H9 (cell line): ENCODE measurements at regions not wholly inside any gene's neighbourhood (a gene's known extent, or its start where the extent isn't known, plus 50 kb on each side); places are given as distances from the start of the nearest gene placed in this dataset.

Experiments used
- DNase-seq: peaks from one replicate; pipeline ENCODE4 v3.0.0-alpha.2; 2017
- H2AFZ ChIP-seq: one replicate; pipeline ENCODE4 v1.6.1; 2013; ENCODE audit warnings: mild to moderate bottlenecking, low read length, control low read depth, moderate library complexity
- H2AK5ac ChIP-seq: 2 replicates; pipeline ENCODE4 v1.6.1; 2013; ENCODE audit warnings: low read length, control low read depth, mixed read lengths; ENCODE audit not compliant: insufficient read length
- H2BK120ac ChIP-seq: one replicate; pipeline ENCODE4 v1.6.1; 2013; ENCODE audit warnings: low read depth, mild to moderate bottlenecking, low read length, control low read depth, inconsistent platforms; ENCODE audit not compliant: poor library complexity, severe bottlenecking
- H2BK12ac ChIP-seq: 2 replicates; pipeline ENCODE4 v1.6.1; 2013; ENCODE audit warnings: low read length, control low read depth, mixed read lengths, low read depth; ENCODE audit not compliant: insufficient read length
- H2BK15ac ChIP-seq: 2 replicates; pipeline ENCODE4 v1.6.1; 2013; ENCODE audit warnings: low read depth, low read length, control low read depth
- H2BK20ac ChIP-seq: one replicate; pipeline ENCODE4 v1.6.1; 2013; ENCODE audit warnings: low read depth, mild to moderate bottlenecking, low read length, control low read depth, inconsistent platforms; ENCODE audit not compliant: poor library complexity, severe bottlenecking
- H2BK5ac ChIP-seq: 2 replicates; pipeline ENCODE4 v1.6.1; 2013; ENCODE audit warnings: low read length, control low read depth, mixed read lengths; ENCODE audit not compliant: insufficient read length
- H3K14ac ChIP-seq: 2 replicates; pipeline ENCODE4 v1.6.1; 2013; ENCODE audit warnings: low read length, control low read depth; ENCODE audit not compliant: insufficient read depth
- H3K18ac ChIP-seq: 2 replicates; pipeline ENCODE4 v1.6.1; 2013; ENCODE audit warnings: low read depth, mild to moderate bottlenecking, mixed read lengths, low read length, control low read depth; ENCODE audit not compliant: insufficient read length
- H3K23ac ChIP-seq: 2 replicates; pipeline ENCODE4 v1.6.1; 2013; ENCODE audit warnings: low read length, control low read depth, mixed read lengths, low read depth; ENCODE audit not compliant: insufficient read length
- H3K23me2 ChIP-seq: 2 replicates; pipeline ENCODE4 v1.6.1; 2013; ENCODE audit warnings: low read depth, mild to moderate bottlenecking, mixed read lengths, low read length, control low read depth; ENCODE audit not compliant: insufficient read length, poor library complexity, severe bottlenecking
- H3K27ac ChIP-seq: 2 replicates; pipeline ENCODE4 v1.5.1; 2013; ENCODE audit warnings: low read length, control low read depth, mixed read lengths, low read depth; ENCODE audit not compliant: insufficient read length
- H3K27me3 ChIP-seq: 2 replicates; pipeline ENCODE4 v1.6.1; 2013; ENCODE audit warnings: low read length, control low read depth, inconsistent platforms; ENCODE audit not compliant: insufficient read depth
- H3K4ac ChIP-seq: 2 replicates; pipeline ENCODE4 v1.6.1; 2013; ENCODE audit warnings: low read depth, mild to moderate bottlenecking, control low read depth, inconsistent platforms, low read length, moderate library complexity
- H3K4me1 ChIP-seq: 2 replicates; pipeline ENCODE4 v1.6.1; 2013; ENCODE audit warnings: low read length, control low read depth, inconsistent platforms; ENCODE audit not compliant: insufficient read depth
- H3K4me2 ChIP-seq: 2 replicates; pipeline ENCODE4 v1.6.1; 2013; ENCODE audit warnings: low read length, control low read depth, mixed read lengths; ENCODE audit not compliant: insufficient read length, insufficient read depth
- H3K56ac ChIP-seq: 2 replicates; pipeline ENCODE4 v1.6.1; 2013; ENCODE audit warnings: low read depth, mild to moderate bottlenecking, mixed read lengths, low read length, control low read depth; ENCODE audit not compliant: insufficient read length
- H3K79me1 ChIP-seq: 2 replicates; pipeline ENCODE4 v1.6.1; 2013; ENCODE audit warnings: low read depth, mild to moderate bottlenecking, moderate library complexity, low read length, control low read depth, inconsistent platforms; ENCODE audit not compliant: insufficient read depth, poor library complexity, severe bottlenecking
- H3K79me2 ChIP-seq: 2 replicates; pipeline ENCODE4 v1.6.1; 2013; ENCODE audit warnings: low read length, control low read depth, inconsistent platforms; ENCODE audit not compliant: insufficient read depth
- H3K9ac ChIP-seq: 2 replicates; pipeline ENCODE4 v1.6.1; 2013; ENCODE audit warnings: low read length, control low read depth, mixed read lengths; ENCODE audit not compliant: insufficient read length; ENCODE audit errors: extremely low read depth
- H3K9me3 ChIP-seq: one replicate; pipeline ENCODE4 v1.6.1; 2013; ENCODE audit warnings: low read depth, low read length, inconsistent platforms; ENCODE audit not compliant: control insufficient read depth
- H3T11ph ChIP-seq: one replicate; pipeline ENCODE4 v1.6.1; 2013; ENCODE audit warnings: mild to moderate bottlenecking, low read length, control low read depth, inconsistent platforms
- H4K20me1 ChIP-seq: one replicate; pipeline ENCODE4 v1.6.1; 2013; ENCODE audit not compliant: control insufficient read depth, insufficient read length, insufficient read depth
- H4K5ac ChIP-seq: 2 replicates; pipeline ENCODE4 v1.6.1; 2013; ENCODE audit warnings: low read depth, mild to moderate bottlenecking, mixed read lengths, low read length, control low read depth; ENCODE audit not compliant: insufficient read length
- H4K8ac ChIP-seq: replicated peaks from 2 replicates; pipeline ENCODE4 v1.6.1; 2013; ENCODE audit warnings: low read length, control low read depth, mixed read lengths, low read depth; ENCODE audit not compliant: insufficient read length
- H4K91ac ChIP-seq: 2 replicates; pipeline ENCODE4 v1.6.1; 2013; ENCODE audit warnings: low read depth, mild to moderate bottlenecking, moderate library complexity, mixed read lengths, low read length, control low read depth; ENCODE audit not compliant: insufficient read length
- H3K27ac Mint-ChIP-seq, 3 experiments: 2 replicates in 2 of 3; 3 replicates in 1 of 3; pipeline ENCODE4 v1.8.0; 2020 to 2021; ENCODE audit warnings: mixed read lengths in 3 of 3, mild to moderate bottlenecking in 1 of 3, moderate library complexity in 1 of 3
- H3K27me3 Mint-ChIP-seq: 2 replicates; pipeline ENCODE4 v1.8.0; 2021; ENCODE audit warnings: low read depth, mild to moderate bottlenecking, moderate library complexity, mixed read lengths
- H3K36me3 Mint-ChIP-seq, 3 experiments: 2 replicates in 2 of 3; 3 replicates in 1 of 3; pipeline ENCODE4 v1.8.0; 2020 to 2021; ENCODE audit warnings: low read depth in 3 of 3, mixed read lengths in 3 of 3; ENCODE audit not compliant: insufficient read depth in 1 of 3
- H3K4me1 Mint-ChIP-seq, 2 experiments: 2 replicates each; pipeline ENCODE4 v1.8.0; 2020; ENCODE audit warnings: mixed read lengths in 2 of 2
- H3K4me3 Mint-ChIP-seq, 2 experiments: 2 replicates in 1 of 2; 3 replicates in 1 of 2; pipeline ENCODE4 v1.8.0; 2020 to 2021; ENCODE audit warnings: mild to moderate bottlenecking in 2 of 2, mixed read lengths in 2 of 2, moderate library complexity in 1 of 2
- H3K9me3 Mint-ChIP-seq, 2 experiments: 2 replicates in 1 of 2; 3 replicates in 1 of 2; pipeline ENCODE4 v1.8.0; 2020; ENCODE audit warnings: mild to moderate bottlenecking in 2 of 2, mixed read lengths in 2 of 2, moderate library complexity in 1 of 2
- WGBS: extraction: QIAGEN DNeasy Blood & Tissue Kit; methylation state at CpG from one replicate; pipeline ENCODE4 v1.1.7; 2013; ENCODE audit warnings: missing lambda C conversion rate, low lambda C conversion rate, mixed read lengths; ENCODE audit not compliant: insufficient read length; ENCODE audit errors: extremely low coverage; 5-methylcytosine and 5-hydroxymethylcytosine counted together
- TF ChIP-seq, protein P1 (sequence below): fragments of 200-600 bp; sonication (generic); conservative IDR thresholded peaks from 3 replicates; pipeline ENCODE4 v1.8.0; 2021; ENCODE audit warnings: antibody characterized with exemption, mild to moderate bottlenecking

DNA sequence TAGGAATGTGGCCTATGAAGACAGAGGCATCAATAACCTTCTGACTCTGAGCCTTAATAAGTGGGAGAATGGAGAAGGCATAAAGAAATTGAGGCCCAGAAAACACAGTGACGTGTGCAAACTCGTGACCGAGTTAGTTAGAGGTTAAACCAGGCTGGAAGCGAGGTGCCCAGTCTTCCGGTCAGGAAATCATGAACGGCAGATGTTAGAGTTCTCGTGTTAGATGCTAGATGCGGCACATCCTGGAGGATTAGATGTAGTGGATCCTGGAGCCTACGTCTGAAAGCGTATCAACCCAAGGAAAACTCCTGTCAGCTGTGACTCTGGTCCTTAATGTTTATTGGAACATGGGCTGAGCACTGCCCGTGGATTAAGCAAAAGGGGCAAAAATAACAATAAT, 275.9 kb downstream of the TCF7L2 start:
- H3T11ph ChIP-seq, result no peak overlapping the region
- no peaks in the 10 kb centered on the region; a peak in 1 of 5 replicates for H3K9me3 Mint-ChIP-seq

More for the DNA sequence above, 275.9 kb downstream of the TCF7L2 start:
- no peak overlapping the region for H4K5ac ChIP-seq
- no peak overlapping the region for H2BK20ac ChIP-seq
- H3K79me2 ChIP-seq, result no peaks in the 10 kb centered on the region
- H3K18ac ChIP-seq, result no peak overlapping the region
- H2AFZ ChIP-seq, result no peak overlapping the region
- H4K20me1 ChIP-seq, result no peaks in the 10 kb centered on the region
- no peak overlapping the region for H2AK5ac ChIP-seq
- no peak overlapping the region for H3K9ac ChIP-seq
- H2BK12ac ChIP-seq, result no peak overlapping the region
- no peak overlapping the region for H3K56ac ChIP-seq
- Mint-ChIP-seq H3K36me3 (no peaks in the 10 kb centered on the region), H3K27ac (no peak overlapping the region), H3K4me3 (no peak overlapping the region), H3K27me3 (peaks cover 31% of the 10 kb centered on the region), H3K4me1 (peaks cover 13 to 17% of the 10 kb centered on the region in 2 experiments)
- no peak overlapping the region for H3K4me2 ChIP-seq
- no peak overlapping the region for H3K27ac ChIP-seq
- no peaks in the 10 kb centered on the region for H3K79me1 ChIP-seq
- TF ChIP-seq, protein P1, sequence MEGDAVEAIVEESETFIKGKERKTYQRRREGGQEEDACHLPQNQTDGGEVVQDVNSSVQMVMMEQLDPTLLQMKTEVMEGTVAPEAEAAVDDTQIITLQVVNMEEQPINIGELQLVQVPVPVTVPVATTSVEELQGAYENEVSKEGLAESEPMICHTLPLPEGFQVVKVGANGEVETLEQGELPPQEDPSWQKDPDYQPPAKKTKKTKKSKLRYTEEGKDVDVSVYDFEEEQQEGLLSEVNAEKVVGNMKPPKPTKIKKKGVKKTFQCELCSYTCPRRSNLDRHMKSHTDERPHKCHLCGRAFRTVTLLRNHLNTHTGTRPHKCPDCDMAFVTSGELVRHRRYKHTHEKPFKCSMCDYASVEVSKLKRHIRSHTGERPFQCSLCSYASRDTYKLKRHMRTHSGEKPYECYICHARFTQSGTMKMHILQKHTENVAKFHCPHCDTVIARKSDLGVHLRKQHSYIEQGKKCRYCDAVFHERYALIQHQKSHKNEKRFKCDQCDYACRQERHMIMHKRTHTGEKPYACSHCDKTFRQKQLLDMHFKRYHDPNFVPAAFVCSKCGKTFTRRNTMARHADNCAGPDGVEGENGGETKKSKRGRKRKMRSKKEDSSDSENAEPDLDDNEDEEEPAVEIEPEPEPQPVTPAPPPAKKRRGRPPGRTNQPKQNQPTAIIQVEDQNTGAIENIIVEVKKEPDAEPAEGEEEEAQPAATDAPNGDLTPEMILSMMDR, result no peak
- no peak overlapping the region for H3K14ac ChIP-seq
- no peaks in the 10 kb centered on the region for H3K23me2 ChIP-seq
- no peak overlapping the region for H2BK15ac ChIP-seq
- no peaks in the 10 kb centered on the region for H3K27me3 ChIP-seq
- H3K4ac ChIP-seq, result no peak overlapping the region
- H3K23ac ChIP-seq, result no peak overlapping the region
- no peak overlapping the region for H2BK5ac ChIP-seq
- no peaks in the 10 kb centered on the region for H3K9me3 ChIP-seq
- no CpG with 5 or more reads among the region's 11 CpGs for WGBS
- no peak overlapping the region for H2BK120ac ChIP-seq
- H4K8ac ChIP-seq, result no peak overlapping the region
- H4K91ac ChIP-seq, result no peak overlapping the region
- no peak for DNase-seq
- H3K4me1 ChIP-seq, result peaks cover 6% of the 10 kb centered on the region
